ENCODE measurements at regions not wholly inside any gene's neighbourhood (a gene's known extent, or its start where the extent isn't known, plus 50 kb on each side); places are given as distances from the start of the nearest gene placed in this dataset.
"Not testable (repeated sequence)": the region's sequence is repeated elsewhere in the genome, so short reads cannot be mapped to it uniquely, and the experiment has no call there.

GRCh38 chr5:148744380-148744779 is 82.0 kb upstream of the ADRB2 start:
- not testable (repeated sequence) for DNase-seq

GRCh38 chr5:148746826-148747535 is 79.4 kb upstream of the ADRB2 start:
- DNase-seq: no peak

- DNase-seq: no peak
These were observed 78.9 kb upstream of the ADRB2 start for GRCh38 chr5:148747536-148747906.

GRCh38 chr5:148748702-148749392 is 77.6 kb upstream of the ADRB2 start:
- no peak for DNase-seq

GRCh38 chr5:148750614-148751013 is 75.8 kb upstream of the ADRB2 start:
- DNase-seq: no peak

- DNase-seq: no peak
These were observed 75.4 kb upstream of the ADRB2 start for GRCh38 chr5:148751025-148751424.

GRCh38 chr5:148752375-148752774 is 74.0 kb upstream of the ADRB2 start:
- not testable (repeated sequence) for DNase-seq

GRCh38 chr5:148759101-148759500 is 67.3 kb upstream of the ADRB2 start:
- no peak for DNase-seq

- no peak for DNase-seq
These were observed 65.3 kb upstream of the ADRB2 start for GRCh38 chr5:148760945-148761638.

GRCh38 chr5:148763996-148764395 is 62.4 kb upstream of the ADRB2 start:
- no peak for DNase-seq

GRCh38 chr5:148765061-148765460 is 61.4 kb upstream of the ADRB2 start:
- no peak for DNase-seq

- no peak for DNase-seq
These were observed 57.5 kb upstream of the ADRB2 start for GRCh38 chr5:148768806-148769415.

GRCh38 chr5:148769941-148770340 is 56.5 kb upstream of the ADRB2 start:
- no peak for DNase-seq

GRCh38 chr5:148774313-148774712 is 52.1 kb upstream of the ADRB2 start:
- no peak for DNase-seq

GRCh38 chr5:148776261-148776660 is 50.1 kb upstream of the ADRB2 start:
- DNase-seq: no peak
